CD4-positive, alpha-beta T cell (primary cell): ENCODE measurements at regions not wholly inside any gene's neighbourhood (a gene's known extent, or its start where the extent isn't known, plus 50 kb on each side); places are given as distances from the start of the nearest gene placed in this dataset.

Experiments used
- ATAC-seq: fragments of 200-7000 bp; cut with Tn5 transposase; one replicate; pipeline ENCODE4 v1.10.0; 2022; ENCODE audit warnings: mild to moderate bottlenecking; ENCODE audit not compliant: poor library complexity
- CTCF ChIA-PET: fragments of 350-600 bp; sonication (Branson Sonifier 250); formaldehyde crosslinking; loops from one replicate; lab custom pipeline; 2021; ENCODE audit warnings: antibody characterized with exemption, inconsistent platforms; lab: Charles Lee
- POLR2A ChIA-PET: fragments of 350-600 bp; sonication (Branson Sonifier 250); formaldehyde crosslinking; loops from one replicate; lab custom pipeline; 2021; ENCODE audit warnings: antibody characterized with exemption, inconsistent platforms; lab: Charles Lee
- DNase-seq, 14 experiments: peaks; one replicate each; pipeline ENCODE4 v3.0.0-alpha.2; 2013 to 2020; ENCODE audit warnings: mixed read lengths in 2 of 14
- H3K27ac ChIP-seq, 2 donors: one replicate each; pipeline versions ENCODE4 v1.5.1 to v1.7.0; 2013; ENCODE audit warnings: low read length in 2 of 2, low read depth in 1 of 2, mild to moderate bottlenecking in 1 of 2
- H3K27me3 ChIP-seq, 2 experiments: 1 replicate in 1 of 2; 2 replicates in 1 of 2; pipeline versions ENCODE4 v1.6.1 to v1.7.0; 2013; ENCODE audit warnings: low read length in 2 of 2, control low read depth in 1 of 2, mild to moderate bottlenecking in 1 of 2, moderate library complexity in 1 of 2; ENCODE audit not compliant: insufficient read depth in 2 of 2, control insufficient read depth in 1 of 2
- H3K36me3 ChIP-seq: one replicate; pipeline ENCODE4 v1.6.1; 2013; ENCODE audit warnings: low read length, control low read depth; ENCODE audit not compliant: insufficient read depth
- H3K4me1 ChIP-seq: one replicate; pipeline ENCODE4 v1.6.1; 2013; ENCODE audit warnings: low read length, control low read depth; ENCODE audit not compliant: insufficient read depth
- H3K4me3 ChIP-seq: one replicate; pipeline ENCODE4 v1.5.1; 2013; ENCODE audit warnings: mild to moderate bottlenecking, low read length, moderate library complexity
- H3K9me3 ChIP-seq, 2 experiments: 1 replicate in 1 of 2; 2 replicates in 1 of 2; pipeline versions ENCODE4 v1.6.1 to v1.7.0; 2013; ENCODE audit warnings: low read length in 2 of 2, mild to moderate bottlenecking in 2 of 2, control low read depth in 1 of 2, moderate library complexity in 1 of 2; ENCODE audit not compliant: control insufficient read depth in 1 of 2, insufficient read depth in 1 of 2
- H3K27ac Mint-ChIP-seq: one replicate; pipeline ENCODE4 v1.8.0; 2020; ENCODE audit warnings: mixed read lengths
- H3K27me3 Mint-ChIP-seq: one replicate; pipeline ENCODE4 v1.8.0; 2021; ENCODE audit warnings: mixed read lengths
- H3K36me3 Mint-ChIP-seq: one replicate; pipeline ENCODE4 v1.8.0; 2021; ENCODE audit warnings: low read depth, mixed read lengths
- H3K4me1 Mint-ChIP-seq: one replicate; pipeline ENCODE4 v1.8.0; 2021; ENCODE audit warnings: low read depth, mixed read lengths
- H3K4me3 Mint-ChIP-seq: one replicate; pipeline ENCODE4 v1.8.0; 2020; ENCODE audit warnings: mild to moderate bottlenecking, mixed read lengths
- H3K9me3 Mint-ChIP-seq: one replicate; pipeline ENCODE4 v1.8.0; 2020; ENCODE audit warnings: mixed read lengths
- CTCF ChIP-seq: fragments of 200-600 bp; IDR thresholded peaks from one replicate; pipeline ENCODE4 v1.8.0; 2022; ENCODE audit warnings: antibody characterized with exemption, mild to moderate bottlenecking
- intact Hi-C, 2 experiments: fragments of 100-400 bp; cut with DNase I in 1 of 2; cut with micrococcal nuclease in 1 of 2; formaldehyde crosslinking; loops; one replicate each; pipeline versions ENCODE4 v1.15.1 to v1.9.0; 2023 to 2025; cut with DNase I, micrococcal nuclease

DNA sequence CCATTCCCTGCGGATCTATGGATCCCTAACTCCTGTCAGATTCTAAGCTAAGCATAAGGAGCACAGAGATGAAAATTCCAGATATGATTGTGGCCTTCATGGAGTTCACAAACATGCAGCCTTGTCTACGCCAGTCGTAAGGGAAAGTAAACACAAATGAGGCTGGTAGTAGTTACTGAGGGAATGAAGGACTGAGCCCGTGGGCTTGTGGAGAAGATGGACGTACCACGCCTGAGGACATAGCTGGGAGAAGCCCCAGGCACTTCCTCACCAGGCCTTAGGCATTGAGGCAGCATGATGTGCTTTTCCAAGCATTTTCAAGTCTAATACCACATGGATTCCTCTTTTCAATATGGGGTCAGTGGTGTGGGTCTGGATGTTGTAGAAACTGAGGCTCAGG is 515.2 kb downstream of the BCL11B start:
- no peak for TF ChIP-seq CTCF
- H3K27me3 ChIP-seq: no peaks in the 10 kb centered on the region
- Mint-ChIP-seq H3K27ac (no peak overlapping the region), H3K9me3 (peaks cover 5% of the 10 kb centered on the region), H3K4me3 (no peak overlapping the region), H3K4me1 (no peaks in the 10 kb centered on the region), H3K27me3 (peaks cover 8% of the 10 kb centered on the region), H3K36me3 (no peaks in the 10 kb centered on the region)
- intact Hi-C loops: no loop called here
- no peak for ATAC-seq
- no peak overlapping the region for H3K27ac ChIP-seq
- POLR2A ChIA-PET: no interaction called here
- no peaks in the 10 kb centered on the region for H3K9me3 ChIP-seq
- H3K4me3 ChIP-seq: no peak overlapping the region
- H3K4me1 ChIP-seq: no peaks in the 10 kb centered on the region
- CTCF ChIA-PET: no interaction called here
- DNase-seq: no peak
- no peaks in the 10 kb centered on the region for H3K36me3 ChIP-seq

- H3K27me3 Mint-ChIP-seq: peaks cover 8% of the 10 kb centered on the region
- Histone ChIP-seq H3K4me1 (no peaks in the 10 kb centered on the region), H3K27ac (no peak overlapping the region), H3K4me3 (no peak overlapping the region), H3K27me3 (no peaks in the 10 kb centered on the region), H3K36me3 (no peaks in the 10 kb centered on the region), H3K9me3 (peaks cover 0 to 4% of the 10 kb centered on the region in 2 experiments)
- no peak overlapping the region for H3K27ac Mint-ChIP-seq
- no peak for TF ChIP-seq CTCF
- DNase-seq (no peak), ATAC-seq (no peak)
- H3K4me3 Mint-ChIP-seq: no peak overlapping the region
- intact Hi-C loops: no loop called here
- ChIA-PET POLR2A (no interaction called here), CTCF (no interaction called here)
- peaks cover 5% of the 10 kb centered on the region for H3K9me3 Mint-ChIP-seq
- no peaks in the 10 kb centered on the region for H3K4me1 Mint-ChIP-seq
- H3K36me3 Mint-ChIP-seq: no peaks in the 10 kb centered on the region
These were observed 513.6 kb downstream of the BCL11B start for GRCh38 chr14:98758440-98758839.

- CTCF ChIA-PET: no interaction called here
- Mint-ChIP-seq H3K4me1 (no peaks in the 10 kb centered on the region), H3K9me3 (peaks cover 4% of the 10 kb centered on the region), H3K27me3 (peaks cover 8% of the 10 kb centered on the region), H3K36me3 (peaks cover 4% of the 10 kb centered on the region), H3K27ac (no peak overlapping the region), H3K4me3 (no peak overlapping the region)
- Histone ChIP-seq H3K4me1 (no peaks in the 10 kb centered on the region), H3K4me3 (no peak overlapping the region), H3K27ac (no peak overlapping the region), H3K27me3 (no peaks in the 10 kb centered on the region), H3K36me3 (no peaks in the 10 kb centered on the region), H3K9me3 (peaks cover 0 to 4% of the 10 kb centered on the region in 2 experiments)
- intact Hi-C loops: no loop called here
- POLR2A ChIA-PET: interaction anchor here (0.6 to 0.7 kb wide), 2 partner anchors 425 to 546 kb away, joined by 3 to 4 read pairs; no protein-coding TSS in a partner anchor
- TF ChIP-seq CTCF: no peak
- ATAC-seq (no peak), DNase-seq (no peak)
These were observed 510.0 kb downstream of the BCL11B start for GRCh38 chr14:98761993-98762392.
